ENCODE measurements at regions not wholly inside any gene's neighbourhood (a gene's known extent, or its start where the extent isn't known, plus 50 kb on each side); places are given as distances from the start of the nearest gene placed in this dataset.

DNA sequence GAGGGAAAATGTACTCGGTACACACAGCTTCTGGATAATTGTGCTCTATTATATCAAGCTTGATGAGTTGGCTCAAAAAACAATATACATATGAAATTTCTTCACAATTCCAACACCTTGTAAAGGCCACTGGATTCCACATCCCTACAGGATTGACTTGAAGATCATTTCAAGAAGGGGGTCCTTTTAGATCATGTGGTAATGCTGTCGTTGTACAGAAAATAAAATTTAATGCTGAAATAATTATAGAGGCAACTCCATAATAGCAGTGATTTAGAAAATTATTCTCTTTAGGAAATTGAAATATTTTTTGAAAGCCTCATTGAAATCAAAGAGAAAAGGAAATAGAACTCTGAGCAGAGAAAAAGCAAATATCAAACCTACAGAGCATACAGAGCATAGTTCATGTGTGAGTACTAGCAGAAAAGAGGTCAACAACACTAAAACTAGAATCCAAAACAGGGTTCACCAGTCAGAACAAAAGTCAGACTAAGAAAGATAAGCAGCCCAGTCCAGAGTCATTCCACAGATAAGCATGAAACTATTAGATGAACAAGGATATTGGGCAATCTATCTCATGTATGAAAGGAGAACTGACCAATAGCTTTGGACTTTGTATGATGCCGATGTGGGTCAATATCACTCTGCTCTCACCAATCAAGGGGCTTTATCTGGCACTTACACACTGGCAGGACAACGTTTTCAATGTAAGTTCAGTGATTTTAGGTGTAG, 79.5 kb upstream of the PALMD start:
- DNase-seq (ENCODE audit: extremely low read depth, low read depth): no peak
- TF ChIP-seq, protein P1, sequence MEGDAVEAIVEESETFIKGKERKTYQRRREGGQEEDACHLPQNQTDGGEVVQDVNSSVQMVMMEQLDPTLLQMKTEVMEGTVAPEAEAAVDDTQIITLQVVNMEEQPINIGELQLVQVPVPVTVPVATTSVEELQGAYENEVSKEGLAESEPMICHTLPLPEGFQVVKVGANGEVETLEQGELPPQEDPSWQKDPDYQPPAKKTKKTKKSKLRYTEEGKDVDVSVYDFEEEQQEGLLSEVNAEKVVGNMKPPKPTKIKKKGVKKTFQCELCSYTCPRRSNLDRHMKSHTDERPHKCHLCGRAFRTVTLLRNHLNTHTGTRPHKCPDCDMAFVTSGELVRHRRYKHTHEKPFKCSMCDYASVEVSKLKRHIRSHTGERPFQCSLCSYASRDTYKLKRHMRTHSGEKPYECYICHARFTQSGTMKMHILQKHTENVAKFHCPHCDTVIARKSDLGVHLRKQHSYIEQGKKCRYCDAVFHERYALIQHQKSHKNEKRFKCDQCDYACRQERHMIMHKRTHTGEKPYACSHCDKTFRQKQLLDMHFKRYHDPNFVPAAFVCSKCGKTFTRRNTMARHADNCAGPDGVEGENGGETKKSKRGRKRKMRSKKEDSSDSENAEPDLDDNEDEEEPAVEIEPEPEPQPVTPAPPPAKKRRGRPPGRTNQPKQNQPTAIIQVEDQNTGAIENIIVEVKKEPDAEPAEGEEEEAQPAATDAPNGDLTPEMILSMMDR (IDR thresholded peaks at IDR 0.05; ENCODE audit: low read depth, low read length, missing control alignments): no peak
- H3K4me3 ChIP-seq (replicated peaks; ENCODE audit: low read depth, low read length): no peak overlapping the region

DNA sequence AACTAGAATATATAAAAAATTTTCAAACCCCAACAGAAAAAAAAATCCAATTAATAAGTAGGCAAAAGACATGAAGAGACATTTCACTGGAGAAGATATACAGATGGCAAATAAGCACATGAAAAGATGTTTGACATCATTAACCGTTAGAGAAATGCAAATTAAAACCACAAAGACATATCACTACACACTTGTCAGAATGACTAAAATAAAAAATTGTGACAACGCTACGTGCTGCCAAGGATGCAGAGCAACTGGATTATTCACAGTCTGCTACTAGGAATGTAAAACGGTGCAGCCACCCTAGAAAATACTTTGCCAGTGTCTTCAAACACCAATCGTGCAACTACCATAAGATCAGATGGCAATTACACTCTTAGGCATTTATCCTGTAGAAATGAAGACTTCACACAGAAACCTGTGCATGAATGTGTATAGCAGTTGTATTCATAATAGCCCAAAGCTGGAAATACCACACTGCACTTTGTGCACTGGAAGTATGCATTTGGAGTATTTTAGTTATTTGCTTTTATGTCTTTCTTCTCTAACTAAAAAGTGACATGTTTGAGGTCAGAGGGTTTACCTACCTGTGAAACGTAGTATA, 75.3 kb upstream of the PALMD start:
- no peak for DNase-seq (ENCODE audit: extremely low read depth, low read depth)
- no peak overlapping the region for H3K4me3 ChIP-seq (replicated peaks; ENCODE audit: low read depth, low read length)
- TF ChIP-seq, protein P1 (IDR thresholded peaks at IDR 0.05; ENCODE audit: low read depth, low read length, missing control alignments): no peak

DNA sequence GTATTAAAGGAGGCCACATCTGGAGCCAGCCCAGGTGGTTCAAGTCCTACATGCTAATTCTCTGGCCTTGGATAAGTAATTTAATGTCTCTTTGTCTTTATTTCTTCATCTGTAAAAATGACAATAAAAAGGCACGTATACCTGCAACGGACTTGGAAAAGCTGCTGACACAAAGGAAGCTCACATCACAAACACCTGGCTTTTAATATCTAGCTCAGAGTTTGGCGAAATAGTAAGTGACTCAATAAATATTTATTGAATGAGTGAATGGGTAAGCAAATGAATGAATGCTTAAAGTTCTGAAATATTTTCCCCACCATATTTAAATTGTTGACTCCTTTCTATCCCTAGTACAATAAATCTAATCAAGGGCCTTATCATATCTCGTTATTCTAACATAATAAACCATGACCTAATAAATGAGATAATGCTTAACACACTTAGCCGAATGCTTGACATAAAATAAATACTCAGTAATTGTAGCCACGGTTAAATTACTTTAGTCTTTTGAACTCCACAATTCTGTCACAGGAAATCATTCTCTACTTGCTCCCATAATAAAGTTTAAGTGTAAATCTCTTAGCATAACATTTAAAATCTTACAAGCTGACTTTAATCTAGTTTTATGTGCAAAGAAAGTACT, 74.7 kb upstream of the PALMD start:
- no peak for DNase-seq (ENCODE audit: extremely low read depth, low read depth)
- TF ChIP-seq, protein P1 (IDR thresholded peaks at IDR 0.05; ENCODE audit: low read depth, low read length, missing control alignments): no peak
- no peak overlapping the region for H3K4me3 ChIP-seq (replicated peaks; ENCODE audit: low read depth, low read length)

DNA sequence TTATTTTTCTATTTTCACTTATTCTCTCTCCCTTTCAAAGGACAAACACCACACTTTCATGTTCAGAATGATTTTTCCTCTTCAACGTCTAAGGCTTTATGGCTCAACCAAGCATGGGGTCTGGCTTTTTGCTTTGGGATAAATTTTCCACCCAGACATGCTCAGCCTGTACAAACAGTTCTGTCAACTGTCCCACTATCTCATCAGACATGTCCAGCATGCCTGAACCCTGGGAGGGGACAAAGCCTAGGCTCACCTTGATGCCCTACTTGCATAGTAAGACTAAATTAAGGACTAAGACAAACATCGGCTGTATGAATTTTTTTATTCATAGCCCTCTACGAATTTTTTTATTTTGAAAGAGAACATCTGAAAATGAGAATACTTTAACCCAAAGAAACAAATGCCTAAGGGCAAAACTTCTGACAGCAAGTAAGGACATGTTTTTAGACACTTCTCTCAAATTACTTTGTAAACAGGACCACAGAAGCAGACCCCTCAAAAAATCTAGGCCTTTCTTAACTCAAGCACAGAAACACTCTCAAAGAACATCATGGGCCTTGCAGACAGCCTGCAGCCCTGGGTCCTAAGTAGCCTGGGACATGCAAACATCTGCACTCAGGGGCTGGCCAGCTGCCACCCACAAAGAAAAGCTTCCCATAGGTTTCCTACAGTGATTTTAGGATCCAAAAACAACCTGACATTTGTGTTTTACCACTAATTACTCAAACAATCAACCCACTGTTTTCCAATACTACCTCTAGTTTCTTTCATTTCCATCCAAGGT, 72.3 kb upstream of the PALMD start:
- no peak overlapping the region for H3K4me3 ChIP-seq (replicated peaks; ENCODE audit: low read depth, low read length)
- TF ChIP-seq, protein P1 (IDR thresholded peaks at IDR 0.05; ENCODE audit: low read depth, low read length, missing control alignments): no peak
- DNase-seq (ENCODE audit: extremely low read depth, low read depth): no peak

DNA sequence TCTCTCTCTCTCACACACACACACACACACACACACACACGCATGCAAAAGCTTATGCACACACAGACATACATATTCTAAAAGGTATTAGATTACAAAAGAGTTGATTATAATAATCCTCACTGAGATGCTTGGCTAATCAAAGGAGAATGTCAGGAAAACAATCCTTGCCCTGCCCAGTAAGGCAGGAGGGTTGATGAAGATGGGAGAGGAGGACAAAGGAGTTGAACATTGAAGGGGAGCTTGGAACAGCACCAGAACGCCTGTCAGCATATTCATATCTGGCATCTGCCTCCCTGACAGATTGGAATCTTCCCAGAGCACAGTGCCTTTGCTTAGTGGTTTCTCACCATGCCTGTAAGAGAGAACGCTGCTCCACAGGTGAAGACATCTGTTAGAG, 68.6 kb upstream of the PALMD start:
- no peak overlapping the region for H3K4me3 ChIP-seq (replicated peaks; ENCODE audit: low read depth, low read length)
- no peak for DNase-seq (ENCODE audit: extremely low read depth, low read depth)
- TF ChIP-seq, protein P1 (IDR thresholded peaks at IDR 0.05; ENCODE audit: low read depth, low read length, missing control alignments): no peak

DNA sequence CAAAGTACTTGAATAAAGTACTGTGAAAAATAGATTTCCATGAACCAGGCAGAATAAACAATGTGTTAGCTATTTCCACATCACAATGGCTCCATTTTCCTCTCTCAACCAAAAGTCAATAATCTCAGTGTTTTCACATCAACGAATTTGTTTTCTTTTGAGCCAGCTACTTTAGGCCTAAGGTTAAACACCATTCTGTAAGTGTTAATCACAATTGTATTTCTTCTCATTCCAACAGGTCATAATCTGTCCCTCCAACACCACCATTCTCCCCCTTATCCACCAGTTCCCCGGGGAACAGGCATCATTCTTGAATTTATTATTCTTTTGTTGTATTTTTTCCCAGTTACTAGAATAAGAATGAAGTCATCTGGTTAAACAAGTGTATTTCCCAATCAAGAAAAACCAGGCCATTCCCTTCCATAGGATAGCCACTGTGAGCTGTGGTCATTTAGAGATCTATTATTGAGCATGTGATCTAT, 66.2 kb upstream of the PALMD start:
- DNase-seq (ENCODE audit: extremely low read depth, low read depth): no peak

More for the DNA sequence above, 66.2 kb upstream of the PALMD start:
- no peak overlapping the region for H3K4me3 ChIP-seq (replicated peaks; ENCODE audit: low read depth, low read length)
- TF ChIP-seq, protein P1 (IDR thresholded peaks at IDR 0.05; ENCODE audit: low read depth, low read length, missing control alignments): no peak
